ENCODE measurements at regions not wholly inside any gene's neighbourhood (a gene's known extent, or its start where the extent isn't known, plus 50 kb on each side); places are given as distances from the start of the nearest gene placed in this dataset.
"Not testable (repeated sequence)": the region's sequence is repeated elsewhere in the genome, so short reads cannot be mapped to it uniquely, and the experiment has no call there.

- Histone ChIP-seq H3K4me1 (no peaks in the 10 kb centered on the region), H3K4me3 (ENCODE audit: low read depth, low read length) (no peak overlapping the region), H3K9me3 (no peaks in the 10 kb centered on the region), H3K27me3 (replicated peaks; ENCODE audit: control insufficient read depth, insufficient read depth, low read length) (no peaks in the 10 kb centered on the region), H3K36me3 (ENCODE audit: control insufficient read depth, insufficient read depth, low read length) (no peaks in the 10 kb centered on the region)
- CTCF ChIA-PET = no interaction called here
- Mint-ChIP-seq H3K4me3 (ENCODE audit: unreplicated experiment) (no peak overlapping the region), H3K27ac (ENCODE audit: unreplicated experiment) (no peak overlapping the region), H3K36me3 (ENCODE audit: insufficient read depth, unreplicated experiment) (no peaks in the 10 kb centered on the region), H3K9me3 (ENCODE audit: unreplicated experiment) (no peaks in the 10 kb centered on the region), H3K4me1 (ENCODE audit: low read depth, unreplicated experiment) (no peaks in the 10 kb centered on the region), H3K27me3 (ENCODE audit: insufficient read depth, unreplicated experiment) (no peaks in the 10 kb centered on the region)
- POLR2A ChIA-PET = no interaction called here
- no peak for DNase-seq
- TF ChIP-seq CTCF (IDR thresholded peaks at IDR 0.05; ENCODE audit: insufficient read depth in 1 of 2, low read depth in 1 of 2, low read length in 1 of 2, severe bottlenecking in 1 of 2, unreplicated experiment in 1 of 2) = no peak
- no TSS peak for BruUV-seq (replicated peaks)
- intact Hi-C loops (cut with micrococcal nuclease; ENCODE audit: unreplicated experiment) = no loop called here
These were observed 317.1 kb downstream of the CBLL2 start for GRCh38 chrX:22589845-22590244.

GRCh38 chrX:22594766-22595165 is 322.1 kb downstream of the CBLL2 start:
- H3K36me3 ChIP-seq (ENCODE audit: control insufficient read depth, insufficient read depth, low read length) = no peaks in the 10 kb centered on the region
- Mint-ChIP-seq H3K36me3 (ENCODE audit: insufficient read depth, unreplicated experiment) (no peaks in the 10 kb centered on the region), H3K9me3 (ENCODE audit: unreplicated experiment) (no peaks in the 10 kb centered on the region), H3K27ac (ENCODE audit: unreplicated experiment) (no peak overlapping the region), H3K4me3 (ENCODE audit: unreplicated experiment) (no peak overlapping the region), H3K4me1 (ENCODE audit: low read depth, unreplicated experiment) (no peaks in the 10 kb centered on the region), H3K27me3 (ENCODE audit: insufficient read depth, unreplicated experiment) (no peaks in the 10 kb centered on the region)
- H3K9me3 ChIP-seq = no peaks in the 10 kb centered on the region
- DNase-seq = no peak
- no TSS peak for BruUV-seq (replicated peaks)
- POLR2A ChIA-PET = no interaction called here
- TF ChIP-seq CTCF (IDR thresholded peaks at IDR 0.05; ENCODE audit: insufficient read depth in 1 of 2, low read depth in 1 of 2, low read length in 1 of 2, severe bottlenecking in 1 of 2, unreplicated experiment in 1 of 2) = no peak
- no peaks in the 10 kb centered on the region for H3K4me1 ChIP-seq
- H3K27me3 ChIP-seq (replicated peaks; ENCODE audit: control insufficient read depth, insufficient read depth, low read length) = no peaks in the 10 kb centered on the region
- CTCF ChIA-PET = no interaction called here
- intact Hi-C loops (cut with micrococcal nuclease; ENCODE audit: unreplicated experiment) = no loop called here
- H3K4me3 ChIP-seq (ENCODE audit: low read depth, low read length) = no peak overlapping the region

GRCh38 chrX:22603060-22603459 is 330.3 kb downstream of the CBLL2 start:
- Histone ChIP-seq H3K4me3 (ENCODE audit: low read depth, low read length) (no peak overlapping the region), H3K9me3 (no peaks in the 10 kb centered on the region), H3K4me1 (no peaks in the 10 kb centered on the region), H3K27me3 (replicated peaks; ENCODE audit: control insufficient read depth, insufficient read depth, low read length) (no peaks in the 10 kb centered on the region), H3K36me3 (ENCODE audit: control insufficient read depth, insufficient read depth, low read length) (no peaks in the 10 kb centered on the region)
- no peak overlapping the region for H3K27ac Mint-ChIP-seq (ENCODE audit: unreplicated experiment)
- H3K36me3 Mint-ChIP-seq (ENCODE audit: insufficient read depth, unreplicated experiment) = no peaks in the 10 kb centered on the region
- H3K27me3 Mint-ChIP-seq (ENCODE audit: insufficient read depth, unreplicated experiment) = no peaks in the 10 kb centered on the region
- H3K9me3 Mint-ChIP-seq (ENCODE audit: unreplicated experiment) = no peaks in the 10 kb centered on the region
- no peak for TF ChIP-seq CTCF (IDR thresholded peaks at IDR 0.05; ENCODE audit: insufficient read depth in 1 of 2, low read depth in 1 of 2, low read length in 1 of 2, severe bottlenecking in 1 of 2, unreplicated experiment in 1 of 2)
- no peaks in the 10 kb centered on the region for H3K4me1 Mint-ChIP-seq (ENCODE audit: low read depth, unreplicated experiment)
- no peak for DNase-seq
- CTCF ChIA-PET = interaction anchor here (0.7 kb wide), 1 partner anchor 467 kb away, joined by 3 read pairs; no protein-coding TSS in a partner anchor
- H3K4me3 Mint-ChIP-seq (ENCODE audit: unreplicated experiment) = no peak overlapping the region
- no TSS peak for BruUV-seq (replicated peaks)
- intact Hi-C loops (cut with micrococcal nuclease; ENCODE audit: unreplicated experiment) = no loop called here
- POLR2A ChIA-PET = no interaction called here

- DNase-seq; POLR2A ChIA-PET; intact Hi-C loops (cut with micrococcal nuclease; ENCODE audit: unreplicated experiment); H3K9me3 ChIP-seq; H3K4me3 ChIP-seq (ENCODE audit: low read depth, low read length); H3K4me1 Mint-ChIP-seq (ENCODE audit: low read depth, unreplicated experiment); BruUV-seq (replicated peaks); H3K36me3 ChIP-seq (ENCODE audit: control insufficient read depth, insufficient read depth, low read length); CTCF ChIA-PET; H3K27ac Mint-ChIP-seq (ENCODE audit: unreplicated experiment); H3K27me3 ChIP-seq (replicated peaks; ENCODE audit: control insufficient read depth, insufficient read depth, low read length); H3K9me3 Mint-ChIP-seq (ENCODE audit: unreplicated experiment); H3K36me3 Mint-ChIP-seq (ENCODE audit: insufficient read depth, unreplicated experiment); H3K4me3 Mint-ChIP-seq (ENCODE audit: unreplicated experiment); H3K27me3 Mint-ChIP-seq (ENCODE audit: insufficient read depth, unreplicated experiment); H3K4me1 ChIP-seq: not testable (repeated sequence)
These were observed 336.7 kb downstream of the CBLL2 start for GRCh38 chrX:22609452-22609851.

All from Caco-2 (cell line).